Loucy (cell line): ENCODE measurements at regions not wholly inside any gene's neighbourhood (a gene's known extent, or its start where the extent isn't known, plus 50 kb on each side); places are given as distances from the start of the nearest gene placed in this dataset.

Source experiments
- H2AFZ ChIP-seq: fragments of 200-600 bp; sonication (generic); 2 replicates; pipeline ENCODE4 v1.6.0; 2016; ENCODE audit warnings: antibody characterized with exemption, mild to moderate bottlenecking, low read length, moderate library complexity
- H3F3A ChIP-seq: fragments of 200-600 bp; 2 replicates; pipeline ENCODE4 v1.6.0; 2016; ENCODE audit warnings: antibody characterized with exemption, low read depth, mild to moderate bottlenecking
- H3K27me3 ChIP-seq: fragments of 200-600 bp; sonication (generic); 2 replicates; pipeline ENCODE4 v1.6.1; 2014; ENCODE audit warnings: low read length, mild to moderate bottlenecking; ENCODE audit not compliant: insufficient read depth, poor library complexity, severe bottlenecking
- H3K36me3 ChIP-seq: fragments of 200-600 bp; sonication (generic); 2 replicates; pipeline ENCODE4 v1.6.1; 2016; ENCODE audit warnings: low read length; ENCODE audit not compliant: insufficient read depth
- H3K4me1 ChIP-seq: fragments of 200-600 bp; sonication (generic); 2 replicates; pipeline ENCODE4 v1.5.1; 2014; ENCODE audit warnings: low read length, mild to moderate bottlenecking; ENCODE audit not compliant: insufficient read depth, poor library complexity, severe bottlenecking
- H3K4me2 ChIP-seq: fragments of 200-600 bp; sonication (generic); 2 replicates; pipeline ENCODE4 v1.6.0; 2014; ENCODE audit warnings: antibody characterized with exemption, low read length, low read depth, mild to moderate bottlenecking; ENCODE audit not compliant: poor library complexity, severe bottlenecking
- H3K4me3 ChIP-seq: fragments of 200-600 bp; sonication (generic); 2 replicates; pipeline ENCODE4 v1.5.1; 2014; ENCODE audit warnings: low read length, mild to moderate bottlenecking, mixed read lengths; ENCODE audit not compliant: poor library complexity, severe bottlenecking
- H3K79me2 ChIP-seq: fragments of 200-600 bp; sonication (generic); 2 replicates; pipeline ENCODE4 v1.6.1; 2014; ENCODE audit warnings: low read length; ENCODE audit not compliant: insufficient read depth
- H3K9ac ChIP-seq: fragments of 200-600 bp; sonication (generic); 2 replicates; pipeline ENCODE4 v1.6.0; 2014; ENCODE audit warnings: mild to moderate bottlenecking, low read depth, low read length, moderate library complexity; ENCODE audit not compliant: poor library complexity, severe bottlenecking
- H3K9me2 ChIP-seq: fragments of 200-600 bp; sonication (generic); replicated peaks from 2 replicates; pipeline ENCODE4 v1.6.1; 2016; ENCODE audit warnings: low read depth, low read length, mixed read lengths
- H3K9me3 ChIP-seq: fragments of 200-600 bp; sonication (generic); 2 replicates; pipeline ENCODE4 v1.6.1; 2014; ENCODE audit warnings: mild to moderate bottlenecking, antibody characterized with exemption, low read length, low read depth; ENCODE audit not compliant: insufficient read depth
- H4K20me1 ChIP-seq: fragments of 200-600 bp; sonication (generic); 2 replicates; pipeline ENCODE4 v1.6.0; 2014; ENCODE audit warnings: antibody characterized with exemption, low read length, mild to moderate bottlenecking; ENCODE audit not compliant: insufficient read depth, poor library complexity, severe bottlenecking
- CTCF ChIP-seq: fragments of 200-600 bp; sonication (generic); conservative IDR thresholded peaks from 2 replicates; pipeline ENCODE4 v1.5.1; 2014; ENCODE audit warnings: mild to moderate bottlenecking, antibody characterized with exemption, low read length
- EZH2phosphoT487 ChIP-seq: fragments of 200-600 bp; IDR thresholded peaks from 2 replicates; pipeline ENCODE4 v1.6.1; 2018; ENCODE audit warnings: antibody characterized with exemption, mild to moderate bottlenecking, moderate library complexity, borderline replicate concordance

- Histone ChIP-seq H2AFZ (no peak overlapping the region), H3K9ac (no peak overlapping the region), H3K36me3 (no peaks in the 10 kb centered on the region), H3K27me3 (no peaks in the 10 kb centered on the region), H3K4me2 (no peak overlapping the region), H3F3A (no peaks in the 10 kb centered on the region), H3K9me2 (no peaks in the 10 kb centered on the region), H3K4me1 (no peaks in the 10 kb centered on the region), H3K79me2 (no peaks in the 10 kb centered on the region), H3K9me3 (no peaks in the 10 kb centered on the region), H4K20me1 (no peaks in the 10 kb centered on the region), H3K4me3 (no peak overlapping the region)
- TF ChIP-seq EZH2phosphoT487 (no peak), CTCF (no peak)
Measured at GRCh38 chrX:13938051-13938828, 91.5 kb downstream of the GEMIN8 start.

- H3K9ac ChIP-seq: no peak overlapping the region
Measured at GRCh38 chrX:13937370-13938050, 92.2 kb downstream of the GEMIN8 start.

GRCh38 chrX:13936521-13937225 is 93.0 kb downstream of the GEMIN8 start:
- no peaks in the 10 kb centered on the region for H4K20me1 ChIP-seq
- no peak overlapping the region for H3K9ac ChIP-seq
- H3K79me2 ChIP-seq: no peaks in the 10 kb centered on the region
- no peak overlapping the region for H2AFZ ChIP-seq
- H3K9me2 ChIP-seq: no peaks in the 10 kb centered on the region
- no peak overlapping the region for H3K4me2 ChIP-seq
- no peaks in the 10 kb centered on the region for H3K27me3 ChIP-seq
- no peaks in the 10 kb centered on the region for H3F3A ChIP-seq
- H3K4me3 ChIP-seq: no peak overlapping the region
- no peaks in the 10 kb centered on the region for H3K9me3 ChIP-seq
- TF ChIP-seq CTCF (no peak), EZH2phosphoT487 (no peak)
- H3K4me1 ChIP-seq: no peaks in the 10 kb centered on the region
- H3K36me3 ChIP-seq: no peaks in the 10 kb centered on the region

More at GRCh38 chrX:13937370-13938050, 92.2 kb downstream of the GEMIN8 start:
- Histone ChIP-seq H3K36me3 (no peaks in the 10 kb centered on the region), H3K79me2 (no peaks in the 10 kb centered on the region), H3K9me3 (no peaks in the 10 kb centered on the region), H3K27me3 (no peaks in the 10 kb centered on the region), H3K9me2 (no peaks in the 10 kb centered on the region), H3F3A (no peaks in the 10 kb centered on the region), H3K4me3 (no peak overlapping the region), H2AFZ (no peak overlapping the region), H4K20me1 (no peaks in the 10 kb centered on the region), H3K4me2 (no peak overlapping the region), H3K4me1 (no peaks in the 10 kb centered on the region)
- TF ChIP-seq CTCF (no peak), EZH2phosphoT487 (no peak)
